Breast epithelium (tissue), 3 donors: ENCODE measurements at regions not wholly inside any gene's neighbourhood (a gene's known extent, or its start where the extent isn't known, plus 50 kb on each side); places are given as distances from the start of the nearest gene placed in this dataset.

Source experiments
- CTCF ChIP-seq, 3 donors: fragments of 450-650 bp; IDR thresholded peaks; one replicate each; pipeline ENCODE4 v1.5.1; 2016 to 2017; ENCODE audit warnings: antibody characterized with exemption in 3 of 3, mild to moderate bottlenecking in 3 of 3, moderate library complexity in 3 of 3
- POLR2A ChIP-seq: fragments of 450-650 bp; IDR thresholded peaks from one replicate; pipeline ENCODE4 v1.6.1; 2016; ENCODE audit warnings: antibody characterized with exemption, mild to moderate bottlenecking, moderate library complexity
- POLR2AphosphoS5 ChIP-seq, 3 donors: sonication (generic); formaldehyde crosslinking; IDR thresholded peaks; one replicate each; pipeline ENCODE4 v1.6.1; 2017; ENCODE audit warnings: antibody characterized with exemption in 3 of 3

- TF ChIP-seq POLR2A: no peak
- no peak for TF ChIP-seq CTCF (IDR thresholded peaks at IDR 0.05)
- no peak for TF ChIP-seq POLR2AphosphoS5 (IDR thresholded peaks at IDR 0.05)
Measured at GRCh38 chr4:167380964-167381363, 146.7 kb upstream of the SPOCK3 start.
